Stomach (tissue), 4 donors: ENCODE measurements at regions not wholly inside any gene's neighbourhood (a gene's known extent, or its start where the extent isn't known, plus 50 kb on each side); places are given as distances from the start of the nearest gene placed in this dataset.

Experiments used
- CTCF ChIP-seq, 7 experiments: fragments of 450-650 bp in 4 of 7; fragments of 200-600 bp in 3 of 7; sonication (generic) in 3 of 7; IDR thresholded peaks; one replicate each; pipeline ENCODE4 v1.5.1; 2016 to 2019; ENCODE audit warnings: antibody characterized with exemption in 7 of 7, control low read depth in 2 of 7, mild to moderate bottlenecking in 1 of 7
- EP300 ChIP-seq: sonication (generic); formaldehyde crosslinking; IDR thresholded peaks from one replicate; pipeline ENCODE4 v1.6.1; 2017; ENCODE audit warnings: antibody characterized with exemption
- POLR2A ChIP-seq, 4 donors: fragments of 450-650 bp; IDR thresholded peaks; one replicate each; pipeline ENCODE4 v1.6.1; 2016; ENCODE audit warnings: antibody characterized with exemption in 4 of 4, control low read depth in 2 of 4, mild to moderate bottlenecking in 1 of 4, moderate library complexity in 1 of 4
- POLR2AphosphoS5 ChIP-seq, 3 donors: sonication (generic); formaldehyde crosslinking; IDR thresholded peaks; one replicate each; pipeline ENCODE4 v1.6.1; 2016; ENCODE audit warnings: antibody characterized with exemption in 3 of 3

- TF ChIP-seq CTCF (IDR thresholded peaks at IDR 0.05) (no peak), EP300 (no peak), POLR2A (IDR thresholded peaks at IDR 0.05) (no peak), POLR2AphosphoS5 (IDR thresholded peaks at IDR 0.05) (no peak)
Observed at GRCh38 chr3:178257491-178257890, 278.7 kb upstream of the KCNMB2 start.
